Endodermal cell (in vitro differentiated cells): ENCODE measurements at regions not wholly inside any gene's neighbourhood (a gene's known extent, or its start where the extent isn't known, plus 50 kb on each side); places are given as distances from the start of the nearest gene placed in this dataset.

Experiments
- DNase-seq: peaks from one replicate; pipeline ENCODE4 v3.0.0-alpha.2; 2017
- H3K27ac ChIP-seq: 2 replicates; pipeline ENCODE4 v1.5.1; 2013; ENCODE audit warnings: mild to moderate bottlenecking, low read depth, low read length, moderate library complexity
- H3K27me3 ChIP-seq: 2 replicates; pipeline ENCODE4 v1.6.1; 2013; ENCODE audit warnings: mild to moderate bottlenecking, low read length, moderate library complexity; ENCODE audit not compliant: insufficient read depth, control insufficient read depth, poor library complexity, severe bottlenecking
- H3K36me3 ChIP-seq: 2 replicates; pipeline ENCODE4 v1.7.0; 2013; ENCODE audit warnings: mild to moderate bottlenecking, low read length, moderate library complexity; ENCODE audit not compliant: control insufficient read depth, insufficient read depth
- H3K4me1 ChIP-seq: one replicate; pipeline ENCODE4 v1.7.0; 2013; ENCODE audit warnings: low read length; ENCODE audit not compliant: control insufficient read depth, insufficient read depth
- H3K4me3 ChIP-seq: 2 replicates; pipeline ENCODE4 v1.5.1; 2013; ENCODE audit warnings: mild to moderate bottlenecking, low read length, moderate library complexity
- H3K9ac ChIP-seq: 2 replicates; pipeline ENCODE4 v1.6.1; 2013; ENCODE audit warnings: mild to moderate bottlenecking, low read length, moderate library complexity; ENCODE audit not compliant: poor library complexity, severe bottlenecking; ENCODE audit errors: extremely low read depth
- H3K9me3 ChIP-seq: 2 replicates; pipeline ENCODE4 v1.6.1; 2013; ENCODE audit warnings: mild to moderate bottlenecking, low read length, moderate library complexity; ENCODE audit not compliant: control insufficient read depth
- H3K27ac Mint-ChIP-seq: 2 replicates; pipeline ENCODE4 v1.8.0; 2020; ENCODE audit warnings: mixed read lengths
- H3K27me3 Mint-ChIP-seq: 2 replicates; pipeline ENCODE4 v1.8.0; 2021; ENCODE audit warnings: mild to moderate bottlenecking, mixed read lengths; ENCODE audit not compliant: insufficient read depth
- H3K36me3 Mint-ChIP-seq: 2 replicates; pipeline ENCODE4 v1.8.0; 2020; ENCODE audit warnings: low read depth, mixed read lengths
- H3K4me1 Mint-ChIP-seq: 2 replicates; pipeline ENCODE4 v1.8.0; 2020; ENCODE audit warnings: mixed read lengths
- H3K4me3 Mint-ChIP-seq: 2 replicates; pipeline ENCODE4 v1.8.0; 2020; ENCODE audit warnings: mild to moderate bottlenecking, moderate library complexity, mixed read lengths
- H3K9me3 Mint-ChIP-seq: 2 replicates; pipeline ENCODE4 v1.8.0; 2020; ENCODE audit warnings: mild to moderate bottlenecking, mixed read lengths
- CTCF ChIP-seq: fragments of 200-600 bp; sonication (generic); conservative IDR thresholded peaks from 2 replicates; pipeline ENCODE4 v1.5.0; 2021; ENCODE audit warnings: antibody characterized with exemption, mild to moderate bottlenecking
- WGBS, 2 experiments: methylation state at CpG; one replicate each; pipeline versions ENCODE4 v1.1.5 to v1.1.7; 2013; ENCODE audit warnings: missing lambda C conversion rate in 2 of 2, mixed read lengths in 1 of 2; ENCODE audit not compliant: insufficient coverage in 1 of 2, insufficient read length in 1 of 2; 5-methylcytosine and 5-hydroxymethylcytosine counted together

- H3K9me3 Mint-ChIP-seq = no peaks in the 10 kb centered on the region
- no peaks in the 10 kb centered on the region for H3K27me3 Mint-ChIP-seq
- 84 to 92% methylated on average over 2 to 7 of the region's 7 CpGs for WGBS, 2 experiments
- no peak for DNase-seq
- H3K4me3 Mint-ChIP-seq = no peak overlapping the region
- Histone ChIP-seq H3K27me3 (no peaks in the 10 kb centered on the region), H3K4me1 (no peaks in the 10 kb centered on the region), H3K4me3 (no peak overlapping the region), H3K36me3 (no peaks in the 10 kb centered on the region), H3K9ac (no peak overlapping the region), H3K27ac (no peak overlapping the region), H3K9me3 (no peaks in the 10 kb centered on the region)
- no peaks in the 10 kb centered on the region for H3K36me3 Mint-ChIP-seq
- no peak for TF ChIP-seq CTCF
- H3K4me1 Mint-ChIP-seq = no peaks in the 10 kb centered on the region
- H3K27ac Mint-ChIP-seq = no peak overlapping the region
Measured at GRCh38 chr3:82186017-82186416, 424.6 kb upstream of the GBE1 start.

- Histone ChIP-seq H3K4me3 (no peak overlapping the region), H3K9me3 (no peaks in the 10 kb centered on the region), H3K9ac (no peak overlapping the region), H3K27ac (no peak overlapping the region), H3K27me3 (no peaks in the 10 kb centered on the region), H3K36me3 (no peaks in the 10 kb centered on the region), H3K4me1 (no peaks in the 10 kb centered on the region)
- DNase-seq = no peak
- Mint-ChIP-seq H3K27me3 (no peaks in the 10 kb centered on the region), H3K36me3 (no peaks in the 10 kb centered on the region), H3K27ac (no peak overlapping the region), H3K9me3 (no peaks in the 10 kb centered on the region), H3K4me3 (no peak overlapping the region), H3K4me1 (no peaks in the 10 kb centered on the region)
- 90% methylated on average over 3 of the region's 3 CpGs; no CpG with 5 or more reads in 1 of the 2 experiments for WGBS, 2 experiments
- no peak for TF ChIP-seq CTCF
Measured at GRCh38 chr3:82179291-82179690, 417.8 kb upstream of the GBE1 start.

GRCh38 chr3:82178291-82178690, 416.8 kb upstream of the GBE1 start:
- 100% methylated on average over 1 of the region's 3 CpGs; no CpG with 5 or more reads in 1 of the 2 experiments for WGBS, 2 experiments
- no peaks in the 10 kb centered on the region for H3K4me1 Mint-ChIP-seq

More at GRCh38 chr3:82178291-82178690, 416.8 kb upstream of the GBE1 start:
- Histone ChIP-seq H3K27ac (no peak overlapping the region), H3K4me3 (no peak overlapping the region), H3K36me3 (no peaks in the 10 kb centered on the region), H3K9ac (no peak overlapping the region), H3K4me1 (no peaks in the 10 kb centered on the region), H3K9me3 (no peaks in the 10 kb centered on the region), H3K27me3 (no peaks in the 10 kb centered on the region)
- no peak for DNase-seq
- H3K36me3 Mint-ChIP-seq = no peaks in the 10 kb centered on the region
- no peak for TF ChIP-seq CTCF
- no peaks in the 10 kb centered on the region for H3K27me3 Mint-ChIP-seq
- no peak overlapping the region for H3K27ac Mint-ChIP-seq
- H3K9me3 Mint-ChIP-seq = no peaks in the 10 kb centered on the region
- no peak overlapping the region for H3K4me3 Mint-ChIP-seq
